ENCODE measurements at regions not wholly inside any gene's neighbourhood (a gene's known extent, or its start where the extent isn't known, plus 50 kb on each side); places are given as distances from the start of the nearest gene placed in this dataset.
A peak's percentile ranks its signal among the peaks of the same experiment; 100 is the strongest.

GRCh38 chr17:77376795-77377709 is 236.3 kb downstream of the SEC14L1 start (continued):
- TF ChIP-seq ZBTB40 (IDR thresholded peaks at IDR 0.05) (no peak), ZBTB40 (CRISPR knock-in tag; IDR thresholded peaks at IDR 0.05) (0 out of 2 replicates have a peak, but pooled peaks have one; percentile 46), MYC (CRISPR knock-in tag; IDR thresholded peaks at IDR 0.05; ENCODE audit: borderline replicate concordance) (peak; percentile 74; the same call in 1 of the 2 replicates), ATF7-NPFF (CRISPR knock-in tag; IDR thresholded peaks at IDR 0.05; ENCODE audit: low read depth) (no peak), JUND (CRISPR knock-in tag; IDR thresholded peaks at IDR 0.05) (no peak), FOXA1 (IDR thresholded peaks at IDR 0.05) (no peak), FOXA1 (CRISPR knock-in tag; IDR thresholded peaks at IDR 0.05) (peak; percentile 87), ZNF558 (CRISPR knock-in tag; IDR thresholded peaks at IDR 0.05; ENCODE audit: borderline replicate concordance) (no peak), ZNF44 (CRISPR knock-in tag; IDR thresholded peaks at IDR 0.05) (no peak), ZNF354B (CRISPR knock-in tag; IDR thresholded peaks at IDR 0.05) (no peak), KDM3A (CRISPR knock-in tag; IDR thresholded peaks at IDR 0.05; ENCODE audit: low read depth) (0 out of 2 replicates have a peak, but pooled peaks have one; percentile 54), HOXA9 (CRISPR knock-in tag; IDR thresholded peaks at IDR 0.05; ENCODE audit: borderline replicate concordance) (no peak), SKI (IDR thresholded peaks at IDR 0.05; ENCODE audit: partially characterized antibody) (no peak), ZNF431 (CRISPR knock-in tag; IDR thresholded peaks at IDR 0.05; ENCODE audit: borderline replicate concordance, low read depth) (0 out of 2 replicates have a peak, but pooled peaks have one; percentile 47), MTF1 (CRISPR knock-in tag; IDR thresholded peaks at IDR 0.05) (no peak), IKZF1 (IDR thresholded peaks at IDR 0.05) (no peak), ONECUT2 (CRISPR knock-in tag; IDR thresholded peaks at IDR 0.05) (no peak), ZNF180 (CRISPR knock-in tag; IDR thresholded peaks at IDR 0.05; ENCODE audit: borderline replicate concordance, low read depth) (0 out of 2 replicates have a peak, but pooled peaks have one; percentile 37), STAT5B (CRISPR knock-in tag; IDR thresholded peaks at IDR 0.05) (no peak), ZFP41 (CRISPR knock-in tag; IDR thresholded peaks at IDR 0.05; ENCODE audit: borderline replicate concordance) (0 out of 2 replicates have a peak, but pooled peaks have one; percentile 49), RBM22 (optimal IDR thresholded peaks at IDR 0.05; ENCODE audit: low read length) (no peak), ZNF224 (CRISPR knock-in tag; IDR thresholded peaks at IDR 0.05) (peak; percentile 78; the same call in 1 of the 2 replicates)
- TF ChIP-seq, protein P1, sequence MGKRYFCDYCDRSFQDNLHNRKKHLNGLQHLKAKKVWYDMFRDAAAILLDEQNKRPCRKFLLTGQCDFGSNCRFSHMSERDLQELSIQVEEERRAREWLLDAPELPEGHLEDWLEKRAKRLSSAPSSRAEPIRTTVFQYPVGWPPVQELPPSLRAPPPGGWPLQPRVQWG (CRISPR knock-in tag; IDR thresholded peaks at IDR 0.05; ENCODE audit: borderline replicate concordance, low read depth), result no peak

All from HepG2 (cell line).